ENCODE measurements at regions not wholly inside any gene's neighbourhood (a gene's known extent, or its start where the extent isn't known, plus 50 kb on each side); places are given as distances from the start of the nearest gene placed in this dataset.

GRCh38 chr5:98576275-98576674, 197.2 kb upstream of the RGMB start:
- 88 to 96% methylated on average over 16 to 20 of the region's 20 CpGs for WGBS, 2 experiments (ENCODE audit: low coverage in 1 of 2, low lambda C conversion rate in 2 of 2, missing lambda C conversion rate in 2 of 2)
- in situ Hi-C loops (cut with MboI): no loop called here
- H3K4me2 ChIP-seq (ENCODE audit: unreplicated experiment): no peak overlapping the region

GRCh38 chr5:98578438-98578837, 195.0 kb upstream of the RGMB start:
- no peaks in the 10 kb centered on the region; the same call in 1 of the 2 replicates for H3K9me2 ChIP-seq (ENCODE audit: insufficient read depth)
- peaks cover 16% of the 10 kb centered on the region for H3K4me1 ChIP-seq (ENCODE audit: insufficient read depth)
- in situ Hi-C loops (cut with MboI): no loop called here
- H2AFZ ChIP-seq: no peak overlapping the region
- H3K27ac ChIP-seq: no peak overlapping the region
- DNase-seq: no peak
- H3K4me3 ChIP-seq: no peak overlapping the region
- H4K20me1 ChIP-seq (ENCODE audit: insufficient read depth): no peaks in the 10 kb centered on the region
- no peak overlapping the region for H3K4me2 ChIP-seq (ENCODE audit: unreplicated experiment)
- no peak for TF ChIP-seq EZH2 (IDR thresholded peaks at IDR 0.05; ENCODE audit: insufficient read depth, poor library complexity, severe bottlenecking)
- H3K27me3 ChIP-seq (replicated peaks; ENCODE audit: insufficient read depth): no peaks in the 10 kb centered on the region
- H3K79me2 ChIP-seq (ENCODE audit: insufficient read depth): no peaks in the 10 kb centered on the region
- H3K9ac ChIP-seq: no peak overlapping the region
- H3K9me3 ChIP-seq (ENCODE audit: low read depth): no peaks in the 10 kb centered on the region
- WGBS, 2 experiments (ENCODE audit: low coverage in 1 of 2, low lambda C conversion rate in 2 of 2, missing lambda C conversion rate in 2 of 2): 55 to 85% methylated on average over 1 of the region's 1 CpG
- no peaks in the 10 kb centered on the region for H3K36me3 ChIP-seq (ENCODE audit: low read depth)
- peaks cover 17% of the 10 kb centered on the region for H3F3A ChIP-seq (ENCODE audit: insufficient read depth)

More at GRCh38 chr5:98576275-98576674, 197.2 kb upstream of the RGMB start:
- DNase-seq: no peak
- Histone ChIP-seq H3F3A (ENCODE audit: insufficient read depth) (peaks cover 14% of the 10 kb centered on the region), H3K36me3 (ENCODE audit: low read depth) (no peaks in the 10 kb centered on the region), H3K9me3 (ENCODE audit: low read depth) (no peaks in the 10 kb centered on the region), H3K4me1 (ENCODE audit: insufficient read depth) (peaks cover 11% of the 10 kb centered on the region), H2AFZ (no peak overlapping the region), H3K9ac (no peak overlapping the region), H3K27me3 (replicated peaks; ENCODE audit: insufficient read depth) (no peaks in the 10 kb centered on the region), H3K27ac (no peak overlapping the region), H3K79me2 (ENCODE audit: insufficient read depth) (no peaks in the 10 kb centered on the region), H3K4me3 (no peak overlapping the region), H4K20me1 (ENCODE audit: insufficient read depth) (no peaks in the 10 kb centered on the region), H3K9me2 (ENCODE audit: insufficient read depth) (no peaks in the 10 kb centered on the region; the same call in 1 of the 2 replicates)
- TF ChIP-seq EZH2phosphoT487 (IDR thresholded peaks at IDR 0.05; ENCODE audit: insufficient read depth, low read depth) (no peak), EZH2 (IDR thresholded peaks at IDR 0.05; ENCODE audit: insufficient read depth, poor library complexity, severe bottlenecking) (no peak)

- H3K36me3 ChIP-seq (ENCODE audit: low read depth): no peaks in the 10 kb centered on the region
- H3K4me1 ChIP-seq (ENCODE audit: insufficient read depth): peaks cover 16% of the 10 kb centered on the region
- H3K27me3 ChIP-seq (replicated peaks; ENCODE audit: insufficient read depth): no peaks in the 10 kb centered on the region
- peak overlapping the region; percentile 29 for H3K27ac ChIP-seq
- H2AFZ ChIP-seq: peak overlapping the region; percentile 10; the same call in 1 of the 2 replicates
- H3K4me2 ChIP-seq (ENCODE audit: unreplicated experiment): peak overlapping the region; percentile 24
- H3K9me3 ChIP-seq (ENCODE audit: low read depth): no peaks in the 10 kb centered on the region
- no peaks in the 10 kb centered on the region; the same call in 1 of the 2 replicates for H3K9me2 ChIP-seq (ENCODE audit: insufficient read depth)
- H3K9ac ChIP-seq: no peak overlapping the region
- in situ Hi-C loops (cut with MboI): no loop called here
- H3K79me2 ChIP-seq (ENCODE audit: insufficient read depth): no peaks in the 10 kb centered on the region
- DNase-seq: peak; percentile 80
- no peak overlapping the region for H3K4me3 ChIP-seq
- no peaks in the 10 kb centered on the region for H4K20me1 ChIP-seq (ENCODE audit: insufficient read depth)
- peaks cover 17% of the 10 kb centered on the region for H3F3A ChIP-seq (ENCODE audit: insufficient read depth)
- TF ChIP-seq EZH2phosphoT487 (IDR thresholded peaks at IDR 0.05; ENCODE audit: insufficient read depth, low read depth): no peak
- no peak for TF ChIP-seq EZH2 (IDR thresholded peaks at IDR 0.05; ENCODE audit: insufficient read depth, poor library complexity, severe bottlenecking)
- WGBS, 2 experiments (ENCODE audit: low coverage in 1 of 2, low lambda C conversion rate in 2 of 2, missing lambda C conversion rate in 2 of 2): 62 to 91% methylated on average over 1 of the region's 1 CpG
Observed at GRCh38 chr5:98581112-98581997, 192.1 kb upstream of the RGMB start.

GRCh38 chr5:98583586-98583985, 189.9 kb upstream of the RGMB start:
- Histone ChIP-seq H2AFZ (no peak overlapping the region), H3K36me3 (ENCODE audit: low read depth) (no peaks in the 10 kb centered on the region), H3K9me3 (ENCODE audit: low read depth) (no peaks in the 10 kb centered on the region), H3K9me2 (ENCODE audit: insufficient read depth) (no peaks in the 10 kb centered on the region; the same call in 1 of the 2 replicates), H3K9ac (no peak overlapping the region), H3F3A (ENCODE audit: insufficient read depth) (peaks cover 17% of the 10 kb centered on the region), H3K4me3 (no peak overlapping the region), H3K79me2 (ENCODE audit: insufficient read depth) (no peaks in the 10 kb centered on the region), H3K4me1 (ENCODE audit: insufficient read depth) (peaks cover 16% of the 10 kb centered on the region), H3K4me2 (ENCODE audit: unreplicated experiment) (no peak overlapping the region), H3K27me3 (replicated peaks; ENCODE audit: insufficient read depth) (no peaks in the 10 kb centered on the region), H3K27ac (no peak overlapping the region), H4K20me1 (ENCODE audit: insufficient read depth) (no peaks in the 10 kb centered on the region)
- 92 to 95% methylated on average over 2 of the region's 2 CpGs for WGBS, 2 experiments (ENCODE audit: low coverage in 1 of 2, low lambda C conversion rate in 2 of 2, missing lambda C conversion rate in 2 of 2)
- no peak for TF ChIP-seq EZH2phosphoT487 (IDR thresholded peaks at IDR 0.05; ENCODE audit: insufficient read depth, low read depth)
- TF ChIP-seq EZH2 (IDR thresholded peaks at IDR 0.05; ENCODE audit: insufficient read depth, poor library complexity, severe bottlenecking): no peak
- no peak for DNase-seq
- in situ Hi-C loops (cut with MboI): no loop called here

Measured in GM23248 (cell line).